Testis (tissue), 2 donors: ENCODE measurements at regions not wholly inside any gene's neighbourhood (a gene's known extent, or its start where the extent isn't known, plus 50 kb on each side); places are given as distances from the start of the nearest gene placed in this dataset.

Experiments
- POLR2A ChIP-seq: fragments of 450-650 bp; IDR thresholded peaks from one replicate; pipeline ENCODE4 v1.6.1; 2017; ENCODE audit warnings: antibody characterized with exemption, mild to moderate bottlenecking, moderate library complexity
- TF ChIP-seq, protein P1 (sequence below), 3 experiments: fragments of 450-650 bp in 2 of 3; fragments of 200-600 bp in 1 of 3; sonication (generic) in 1 of 3; IDR thresholded peaks; one replicate each; pipeline ENCODE4 v1.5.1; 2016 to 2019; ENCODE audit warnings: antibody characterized with exemption in 3 of 3, mild to moderate bottlenecking in 2 of 3, moderate library complexity in 1 of 3

- TF ChIP-seq, protein P1, sequence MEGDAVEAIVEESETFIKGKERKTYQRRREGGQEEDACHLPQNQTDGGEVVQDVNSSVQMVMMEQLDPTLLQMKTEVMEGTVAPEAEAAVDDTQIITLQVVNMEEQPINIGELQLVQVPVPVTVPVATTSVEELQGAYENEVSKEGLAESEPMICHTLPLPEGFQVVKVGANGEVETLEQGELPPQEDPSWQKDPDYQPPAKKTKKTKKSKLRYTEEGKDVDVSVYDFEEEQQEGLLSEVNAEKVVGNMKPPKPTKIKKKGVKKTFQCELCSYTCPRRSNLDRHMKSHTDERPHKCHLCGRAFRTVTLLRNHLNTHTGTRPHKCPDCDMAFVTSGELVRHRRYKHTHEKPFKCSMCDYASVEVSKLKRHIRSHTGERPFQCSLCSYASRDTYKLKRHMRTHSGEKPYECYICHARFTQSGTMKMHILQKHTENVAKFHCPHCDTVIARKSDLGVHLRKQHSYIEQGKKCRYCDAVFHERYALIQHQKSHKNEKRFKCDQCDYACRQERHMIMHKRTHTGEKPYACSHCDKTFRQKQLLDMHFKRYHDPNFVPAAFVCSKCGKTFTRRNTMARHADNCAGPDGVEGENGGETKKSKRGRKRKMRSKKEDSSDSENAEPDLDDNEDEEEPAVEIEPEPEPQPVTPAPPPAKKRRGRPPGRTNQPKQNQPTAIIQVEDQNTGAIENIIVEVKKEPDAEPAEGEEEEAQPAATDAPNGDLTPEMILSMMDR (IDR thresholded peaks at IDR 0.05): no peak
- TF ChIP-seq POLR2A: no peak
These were observed 93.6 kb downstream of the HTR5A start for GRCh38 chr7:155163696-155164095.
